SIG-M5 treated with dmso at 0.1 percent for 504 hours (cell line): ENCODE measurements at regions not wholly inside any gene's neighbourhood (a gene's known extent, or its start where the extent isn't known, plus 50 kb on each side); places are given as distances from the start of the nearest gene placed in this dataset.
A peak's percentile ranks its signal among the peaks of the same experiment; 100 is the strongest.

Experiments
- DNase-seq: peaks from one replicate; lab custom pipeline; 2025; ENCODE audit not compliant: unreplicated experiment; lab: John Stamatoyannopoulos, UW

DNA sequence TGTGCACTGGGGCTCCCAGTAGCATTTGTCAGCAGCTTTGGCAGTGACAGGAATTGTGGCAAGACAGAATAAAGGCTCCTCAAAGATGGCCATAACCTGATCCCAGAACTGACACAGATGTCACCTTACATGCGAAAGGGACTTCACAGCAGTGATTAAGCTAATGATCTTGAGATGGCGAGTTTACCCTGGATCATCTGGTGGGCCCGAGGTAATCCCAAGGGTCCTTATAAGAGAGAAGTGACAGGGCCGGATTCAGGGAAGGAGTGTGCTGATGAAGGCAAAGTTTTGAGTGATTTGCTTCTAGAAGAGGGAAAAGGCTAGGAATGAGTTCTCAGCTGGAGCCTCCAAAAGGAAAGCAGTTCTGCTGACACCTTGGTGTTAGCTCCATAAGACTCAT lies 333.9 kb downstream of the LPIN1 start:
- no peak for DNase-seq

DNA sequence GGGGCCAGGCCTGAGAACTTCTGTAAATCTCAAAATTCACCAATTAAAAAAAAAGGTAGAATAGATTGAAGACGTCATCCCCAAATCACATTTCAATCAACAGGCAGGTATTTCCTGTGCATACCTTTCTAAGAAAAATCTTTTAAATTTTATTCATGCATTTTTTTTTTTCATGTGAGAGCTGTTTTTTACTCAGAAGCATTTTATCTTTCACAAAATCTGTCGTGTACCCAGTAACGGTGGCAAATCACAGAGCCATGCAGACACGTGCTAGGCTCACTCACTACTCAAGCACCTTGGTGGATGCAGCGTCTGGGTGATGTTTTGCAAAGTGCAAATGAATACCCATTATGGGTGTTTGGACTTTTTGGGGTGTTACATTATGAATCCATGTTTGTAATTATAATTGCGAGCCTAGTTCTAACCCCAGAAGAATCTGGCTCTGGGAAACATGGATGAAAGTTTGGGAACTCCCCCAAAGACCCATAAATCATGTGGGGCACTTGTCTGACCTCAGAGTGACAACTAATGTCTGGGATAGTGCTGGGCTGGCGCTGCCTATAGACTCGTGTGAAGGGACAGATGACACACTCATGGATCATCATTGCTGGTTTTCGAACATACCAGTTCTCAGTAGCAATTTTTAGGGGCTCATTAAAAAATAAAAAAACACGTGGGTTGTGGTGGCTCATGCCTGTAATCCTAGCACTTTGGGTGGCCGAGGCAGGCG lies 335.2 kb downstream of the LPIN1 start:
- DNase-seq: no peak

DNA sequence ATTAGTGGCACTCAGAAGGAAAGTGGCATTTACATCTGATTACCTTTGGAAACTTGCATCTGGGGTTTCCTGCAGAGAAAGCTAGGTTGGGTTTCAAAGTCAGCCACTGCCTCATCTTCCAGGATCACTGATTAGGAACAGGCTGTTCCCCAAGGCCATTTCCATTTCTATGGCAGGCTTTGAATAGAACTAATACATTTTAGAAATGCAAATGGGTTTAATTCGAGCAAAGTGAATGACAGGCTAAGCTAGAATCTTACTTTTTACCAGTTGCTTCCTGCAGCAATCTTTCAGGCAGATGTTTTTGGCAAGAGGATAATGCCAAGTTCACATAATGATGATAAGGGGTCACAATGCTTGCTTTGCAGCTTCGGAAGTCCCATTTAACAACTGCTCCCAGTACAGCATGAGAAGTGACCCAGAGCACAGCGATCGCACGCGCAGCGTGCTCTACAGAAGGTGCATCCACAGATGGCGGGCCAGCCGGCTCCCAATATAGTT lies 336.7 kb downstream of the LPIN1 start:
- no peak for DNase-seq

DNA sequence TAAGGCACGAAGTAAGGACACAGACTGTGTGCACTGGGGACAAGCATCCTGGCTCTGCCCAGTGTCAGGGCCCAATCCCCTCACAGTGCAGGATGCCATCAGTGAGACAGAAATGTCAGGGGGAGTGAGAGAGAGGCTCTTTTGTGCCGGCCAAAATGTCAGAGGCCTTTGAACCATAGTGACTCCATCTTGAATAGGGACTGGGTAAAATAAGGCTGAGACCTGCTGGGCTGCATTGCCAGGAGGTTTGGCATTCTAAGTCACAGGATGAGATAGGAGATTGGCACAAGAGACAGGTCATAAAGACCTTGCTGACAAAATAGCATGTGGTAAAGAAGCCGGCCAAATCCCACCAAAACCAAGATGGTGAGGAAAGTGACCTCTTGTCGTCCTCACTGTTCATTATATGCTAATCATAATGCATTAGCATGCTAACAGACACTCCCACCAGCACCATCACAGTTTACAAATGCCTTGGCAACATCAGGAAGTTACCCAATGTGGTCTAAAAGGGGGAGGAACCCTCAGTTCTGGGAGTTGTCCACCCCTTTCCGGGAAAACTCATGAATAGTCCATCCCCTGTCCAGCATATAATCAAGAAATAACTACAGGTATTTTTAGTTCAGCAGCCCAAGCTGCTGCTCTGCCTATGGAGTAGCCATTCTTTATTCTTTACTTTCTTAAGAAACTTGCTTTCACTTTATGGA lies 337.4 kb downstream of the LPIN1 start:
- no peak for DNase-seq

DNA sequence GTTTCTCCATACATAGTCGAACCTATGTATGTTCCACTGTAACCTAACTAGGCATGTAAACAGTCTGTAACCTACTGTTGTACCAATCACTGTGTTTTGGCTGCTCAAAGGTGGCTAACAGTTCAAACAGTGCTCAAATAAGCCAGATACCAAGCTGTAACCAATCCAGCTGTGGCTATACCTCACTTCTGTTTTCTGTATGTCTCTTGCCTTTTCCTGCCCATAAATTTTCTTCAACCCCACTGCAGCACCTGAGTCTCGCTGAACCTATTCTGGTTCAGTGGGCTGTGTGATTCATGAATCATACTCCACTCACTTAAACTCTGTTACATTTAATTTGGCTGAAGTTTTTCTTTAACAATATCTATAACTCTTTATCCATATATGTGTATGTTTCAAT lies 340.7 kb downstream of the LPIN1 start:
- DNase-seq: no peak

DNA sequence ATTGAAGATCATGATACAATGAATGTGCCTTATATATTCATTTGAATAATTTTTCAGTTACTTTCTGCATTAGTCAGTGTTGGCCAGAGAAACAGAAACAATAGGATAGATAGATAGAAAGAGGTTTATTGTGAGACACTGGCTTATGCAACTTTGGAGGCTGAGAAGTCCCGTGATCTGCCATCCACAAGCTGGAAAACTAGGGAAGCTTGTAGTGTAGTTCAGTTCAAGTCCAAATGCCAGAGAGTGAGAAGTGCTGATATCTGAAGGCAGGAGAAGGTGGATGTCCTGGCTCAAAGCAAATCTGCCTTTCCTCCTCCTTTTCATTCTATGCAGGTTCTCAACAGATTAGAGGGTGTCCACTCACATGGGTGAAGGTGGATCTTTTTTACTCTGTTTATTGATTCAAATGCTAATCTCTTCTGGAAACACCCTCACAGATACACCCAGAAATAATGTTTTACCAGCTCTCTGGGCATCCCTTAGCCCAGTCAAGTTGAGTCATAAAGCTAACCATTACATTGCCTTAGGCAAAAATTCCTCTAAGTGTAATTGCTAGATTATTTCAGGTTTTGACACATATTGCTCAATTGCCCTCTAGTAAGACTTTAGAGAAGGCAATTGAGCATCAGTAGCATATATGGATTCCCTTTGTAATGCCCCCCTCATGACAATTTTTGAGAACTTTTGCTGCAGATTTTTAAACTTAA lies 341.4 kb downstream of the LPIN1 start:
- DNase-seq: peak; percentile 15

DNA sequence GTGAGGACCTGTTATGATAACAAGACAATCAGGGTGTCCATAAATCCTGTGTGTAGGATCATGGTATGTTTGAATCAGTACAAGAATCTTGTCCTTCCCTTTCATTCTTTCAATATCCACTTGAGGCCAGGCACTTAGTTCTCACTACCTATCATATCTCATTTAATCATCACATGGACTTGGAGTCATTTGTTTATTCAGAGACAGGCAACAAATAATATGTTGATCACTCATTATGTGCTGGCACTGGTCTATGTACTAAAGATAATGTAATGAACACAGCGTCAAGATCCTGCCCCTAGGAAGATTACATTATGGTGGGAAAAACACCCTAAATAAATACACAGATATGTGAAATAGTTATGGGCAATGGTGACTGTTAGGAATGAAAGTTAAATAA lies 342.6 kb downstream of the LPIN1 start:
- no peak for DNase-seq

DNA sequence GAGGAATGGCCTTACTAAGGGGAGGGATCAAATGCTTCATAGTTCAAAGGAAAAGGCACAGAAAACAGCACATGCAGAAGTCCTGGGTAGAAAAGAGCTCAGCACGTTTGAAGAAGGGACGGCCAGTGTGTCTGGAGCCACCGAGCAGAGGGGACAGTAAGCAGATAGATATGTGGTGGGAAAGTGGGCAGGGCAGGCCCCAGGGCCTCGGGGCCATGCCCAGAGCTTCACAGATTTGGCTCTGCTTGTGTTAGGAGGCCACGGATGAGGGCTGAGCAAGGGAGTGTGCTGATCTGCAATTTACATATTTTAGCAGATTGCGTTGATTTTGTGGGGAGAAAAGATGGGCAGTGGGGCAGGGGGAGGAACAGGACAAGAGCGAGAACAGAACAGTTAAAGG lies 343.1 kb downstream of the LPIN1 start:
- no peak for DNase-seq

DNA sequence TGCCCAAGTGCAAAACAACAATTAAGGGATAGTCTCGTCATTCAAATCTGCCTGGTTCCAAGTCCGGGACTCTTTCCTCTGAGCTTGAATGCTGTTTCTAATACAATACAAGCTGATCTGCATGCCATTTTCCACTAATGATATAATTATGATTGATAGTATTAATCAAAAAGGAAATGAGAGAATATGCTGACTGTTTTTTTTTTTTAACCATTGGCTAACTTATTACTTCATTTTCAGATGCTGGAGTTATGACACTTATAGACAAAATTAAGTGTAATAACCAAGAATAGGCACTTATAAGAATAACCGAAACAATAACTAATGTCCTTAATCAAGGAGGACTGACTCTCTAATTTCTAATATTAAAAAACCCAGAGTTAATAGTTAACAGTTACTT lies 343.6 kb downstream of the LPIN1 start:
- DNase-seq: no peak

DNA sequence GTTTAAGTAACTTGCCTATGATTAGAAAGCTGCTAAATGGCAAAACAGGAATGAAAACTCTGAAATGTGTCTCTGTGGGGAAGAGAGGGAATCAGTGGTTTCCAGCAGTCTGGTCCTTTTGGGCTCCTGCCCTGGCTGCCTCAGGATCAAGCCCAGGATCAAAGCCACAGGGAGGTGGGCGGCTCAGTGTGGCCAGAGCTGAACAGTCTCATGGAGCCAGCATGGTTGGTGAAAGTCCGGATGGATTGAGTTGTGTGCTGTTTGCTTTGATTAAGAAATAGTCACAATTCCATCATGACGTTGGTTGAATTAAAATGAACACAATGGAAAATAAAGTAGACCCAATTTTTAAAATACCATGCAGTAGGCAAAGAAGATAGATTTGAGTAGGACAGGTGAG lies 344.2 kb downstream of the LPIN1 start:
- DNase-seq: no peak

DNA sequence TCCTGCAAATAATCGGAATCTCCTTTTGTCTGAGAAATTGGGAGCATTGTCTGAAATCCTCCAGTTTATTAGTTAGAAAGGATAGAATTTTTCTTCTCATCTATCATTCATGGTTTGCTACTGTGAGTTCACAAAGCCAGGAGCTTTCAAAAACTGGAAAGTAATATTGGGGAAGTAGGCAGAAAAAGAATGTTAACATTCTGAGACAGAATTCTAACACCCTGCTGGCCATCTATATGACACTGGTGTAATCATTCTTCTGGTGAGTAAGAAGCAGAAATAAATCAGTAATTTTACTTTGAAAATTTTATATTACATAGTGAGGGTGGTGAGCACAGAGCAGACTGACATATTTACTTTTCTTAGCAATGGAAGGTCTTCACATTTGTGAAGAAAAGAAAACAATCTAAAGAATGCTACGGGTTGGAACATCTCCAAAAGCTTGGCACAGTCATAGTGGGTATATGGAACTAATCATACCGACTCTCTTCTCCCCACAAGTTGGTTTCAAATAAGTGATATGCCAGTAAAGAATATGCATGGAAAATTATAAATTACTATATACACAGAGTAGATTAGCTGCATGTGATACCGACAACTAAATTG lies 344.9 kb downstream of the LPIN1 start:
- no peak for DNase-seq

DNA sequence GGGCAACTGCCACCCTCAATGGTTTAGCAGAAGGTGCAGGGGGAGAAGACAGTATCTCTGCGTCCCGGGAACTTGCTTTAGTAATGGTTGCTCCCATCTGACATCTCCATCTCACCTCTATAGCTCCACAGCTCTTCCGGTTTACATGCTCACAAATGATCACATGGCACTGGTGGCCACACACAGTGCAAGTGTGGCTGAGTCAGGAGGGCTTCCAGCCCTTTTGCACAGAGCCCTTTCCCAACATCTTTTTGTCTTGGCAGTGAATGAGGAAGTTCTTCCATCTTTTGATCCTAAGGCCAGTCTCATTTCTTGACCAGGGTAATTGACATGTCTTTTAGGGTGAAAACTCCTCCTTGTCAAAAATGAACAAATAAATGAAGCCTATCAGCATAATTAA lies 347.7 kb downstream of the LPIN1 start:
- no peak for DNase-seq

DNA sequence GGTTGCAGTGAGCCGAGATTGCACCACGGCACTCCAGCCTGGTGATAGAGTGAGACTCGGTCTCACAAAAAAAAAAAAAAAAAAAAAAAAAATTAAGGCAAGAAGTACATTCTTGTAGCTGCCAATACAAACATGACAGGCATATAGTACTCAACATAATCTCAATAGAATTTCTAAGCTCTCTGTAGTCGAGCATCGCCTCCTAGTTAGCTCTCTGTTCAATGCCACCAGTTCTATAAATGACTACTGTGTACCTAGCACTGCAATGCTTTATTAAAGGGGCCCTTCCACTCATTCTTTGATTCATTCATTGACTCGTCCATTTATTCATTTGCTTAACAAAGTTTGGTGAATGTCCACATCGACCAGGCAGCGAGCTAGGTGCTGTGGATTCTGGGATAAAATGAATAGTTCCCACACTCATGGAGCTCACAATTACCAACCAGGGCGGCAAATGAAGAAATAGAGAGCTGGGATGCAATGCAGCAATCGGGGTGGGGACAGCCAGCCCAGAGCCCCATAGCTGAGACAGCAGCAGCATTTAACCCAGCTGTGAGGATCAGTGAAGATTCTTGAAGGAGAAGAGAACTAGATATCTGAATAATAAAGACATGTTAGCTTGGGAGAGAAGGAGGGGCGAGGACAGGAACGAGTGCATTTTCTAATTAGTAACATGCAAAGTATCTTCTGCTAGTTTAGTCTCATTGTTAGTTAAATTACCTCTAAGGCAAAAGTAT lies 349.8 kb downstream of the LPIN1 start:
- no peak for DNase-seq

DNA sequence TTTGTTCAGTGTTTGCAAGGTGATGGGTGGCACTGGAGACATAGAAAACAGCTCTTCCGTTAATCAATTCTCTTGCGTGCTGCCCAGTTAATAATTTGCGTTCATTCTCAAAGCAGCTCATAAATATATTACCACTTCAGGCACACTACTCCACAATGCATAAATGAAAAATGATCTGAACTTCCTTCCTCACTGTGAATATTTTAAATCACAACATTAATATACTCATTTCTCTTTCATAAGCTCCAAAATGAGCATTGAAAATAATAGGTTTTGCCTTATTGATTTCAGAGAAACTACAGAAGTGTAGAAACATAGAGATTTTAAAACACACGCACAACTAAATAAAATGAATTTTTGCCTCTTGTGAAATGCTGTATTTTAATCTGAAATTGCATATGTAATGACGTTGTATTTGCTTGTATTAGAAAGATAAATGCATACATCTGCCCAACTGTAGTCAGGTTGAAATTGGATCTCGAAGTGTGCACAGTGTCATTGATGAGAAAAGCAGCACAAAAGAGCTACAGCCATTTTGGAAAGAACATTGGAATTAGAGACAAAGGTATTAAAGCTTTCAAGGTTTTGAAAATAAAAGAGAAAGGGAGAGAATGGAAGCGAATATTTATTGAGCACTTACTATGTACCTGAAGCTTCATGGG lies 350.5 kb downstream of the LPIN1 start:
- no peak for DNase-seq

DNA sequence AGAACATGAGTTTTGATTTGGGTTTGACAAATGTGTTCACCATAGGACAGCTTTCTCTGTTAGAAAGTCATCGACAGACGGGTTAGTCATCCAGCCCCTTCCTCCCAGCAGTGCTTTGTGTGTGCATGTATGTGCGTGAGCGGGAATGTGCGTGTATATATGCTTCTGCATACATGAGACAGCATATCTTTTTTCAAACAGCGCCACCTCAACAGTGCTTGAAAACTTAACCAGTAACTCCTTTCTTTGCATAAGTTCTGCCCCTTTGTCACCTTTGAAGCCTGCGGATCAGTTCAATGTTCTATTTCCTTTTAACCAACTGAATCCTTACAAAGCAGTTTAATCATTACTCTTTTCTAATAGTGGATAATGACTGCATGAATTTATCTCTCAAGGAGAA lies 351.4 kb downstream of the LPIN1 start:
- DNase-seq: no peak

DNA sequence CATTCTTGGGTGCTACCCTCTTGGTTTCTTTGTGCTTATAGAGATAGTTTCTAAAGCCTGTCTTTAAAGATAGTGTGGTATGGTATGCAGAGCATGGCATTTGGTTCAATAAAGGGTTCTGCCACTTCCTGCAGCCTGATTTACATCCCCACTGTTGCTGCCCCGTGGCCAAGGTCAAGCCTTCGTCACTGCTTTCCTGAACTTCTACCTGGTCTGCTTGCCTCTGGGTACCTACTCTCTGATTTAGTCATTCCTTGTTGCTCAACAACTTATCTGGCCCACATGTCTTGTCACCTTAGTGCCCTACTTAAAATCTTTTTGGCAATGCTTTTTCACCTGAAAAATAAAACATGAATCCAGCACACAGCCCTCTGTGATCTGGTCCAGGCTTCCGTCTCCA lies 352.9 kb downstream of the LPIN1 start:
- DNase-seq: no peak

DNA sequence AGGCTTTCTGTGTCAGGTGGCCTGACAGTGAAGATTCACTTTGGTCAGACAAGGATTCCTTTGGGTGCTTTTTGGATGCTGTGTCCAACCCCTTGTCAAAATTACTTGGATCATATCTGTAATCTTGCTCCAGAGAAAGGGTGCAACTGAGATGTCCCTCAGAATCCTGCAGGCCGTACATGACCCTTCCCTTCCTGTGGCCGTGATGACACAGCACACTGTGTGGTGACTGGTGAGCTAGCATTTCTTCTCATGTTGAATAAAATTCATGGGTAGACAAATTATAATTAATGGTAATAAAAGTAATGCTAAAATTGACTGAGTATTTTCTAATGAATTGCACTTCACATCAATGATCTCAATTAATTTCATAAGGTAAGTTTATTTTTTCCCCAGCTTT lies 356.2 kb downstream of the LPIN1 start:
- DNase-seq: no peak

DNA sequence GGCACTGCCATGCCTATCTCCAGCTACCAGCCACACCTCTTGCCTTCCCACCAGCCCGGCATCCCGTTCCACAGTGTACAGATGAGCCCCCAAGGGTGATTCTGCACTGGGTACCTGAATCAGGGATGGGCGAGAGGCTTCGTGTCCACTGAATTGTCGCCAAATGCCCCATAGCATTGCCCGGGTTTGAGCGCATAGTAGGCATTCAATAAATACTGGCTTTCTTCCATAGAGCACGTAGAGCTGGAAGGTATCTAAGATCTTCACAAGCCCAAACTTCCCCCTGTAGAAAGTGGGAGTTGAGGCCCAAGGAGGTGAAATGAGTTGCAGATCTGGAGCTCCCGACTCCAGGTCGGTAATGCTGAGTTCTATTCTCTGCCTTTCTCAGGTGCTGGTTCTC lies 358.7 kb downstream of the LPIN1 start:
- DNase-seq: no peak

DNA sequence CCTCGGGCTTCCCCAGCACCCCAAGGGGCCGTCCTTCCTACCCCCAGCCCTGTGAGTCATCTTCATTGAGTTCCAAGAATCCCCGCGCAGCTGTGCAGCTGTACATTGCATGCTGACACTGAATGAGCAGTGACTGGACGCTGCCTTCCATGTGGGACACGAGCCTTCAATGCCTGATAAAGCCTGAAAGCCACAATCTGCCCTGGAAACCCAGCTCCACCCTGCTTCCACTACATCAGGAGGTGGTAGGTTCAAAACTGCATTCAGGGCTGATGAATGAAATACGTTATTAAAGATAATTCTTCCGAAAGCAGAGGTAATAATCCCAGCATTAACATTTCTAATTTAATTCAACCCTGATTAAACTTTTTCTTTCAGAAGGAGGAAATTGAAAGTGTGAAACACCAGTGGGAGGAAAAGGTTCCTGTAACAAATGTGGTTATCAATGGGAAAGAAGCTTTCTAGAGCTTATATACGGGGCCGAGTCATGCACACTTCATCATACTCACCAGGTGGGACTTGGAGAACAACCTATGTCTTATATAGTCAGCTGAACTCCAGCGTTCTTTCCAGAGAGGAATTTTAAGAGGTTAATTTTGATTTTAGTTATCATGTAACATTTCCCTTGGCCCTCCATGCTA lies 360.1 kb downstream of the LPIN1 start:
- DNase-seq: no peak

DNA sequence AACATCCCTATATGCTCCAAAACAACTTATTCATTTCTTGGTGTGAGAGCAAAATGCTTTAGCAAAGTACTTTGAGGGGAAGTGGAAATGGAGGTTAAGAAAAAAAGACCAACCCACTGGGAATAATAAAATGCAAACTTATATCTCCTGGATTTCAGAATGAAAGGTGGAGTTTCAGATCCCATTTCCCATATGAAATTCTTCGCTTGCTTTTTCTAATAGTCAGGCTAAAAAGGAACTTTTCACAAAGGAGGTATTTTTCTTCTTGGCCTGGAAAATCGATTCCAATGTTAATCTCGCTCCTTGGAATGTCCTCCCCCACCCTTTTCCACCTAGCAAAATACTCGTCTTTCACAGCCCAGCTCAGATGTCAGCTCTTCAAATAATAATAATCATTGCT lies 360.9 kb downstream of the LPIN1 start:
- no peak for DNase-seq
